Ishikawa (cell line): ENCODE measurements at regions not wholly inside any gene's neighbourhood (a gene's known extent, or its start where the extent isn't known, plus 50 kb on each side); places are given as distances from the start of the nearest gene placed in this dataset.

Experiments
- CEBPB ChIP-seq: IDR thresholded peaks from 2 replicates; pipeline ENCODE4 v1.6.1; 2012
- EP300 ChIP-seq: IDR thresholded peaks from 2 replicates; pipeline ENCODE4 v1.6.1; 2012; ENCODE audit warnings: borderline replicate concordance
- FOXM1 ChIP-seq: IDR thresholded peaks from 2 replicates; pipeline ENCODE4 v1.6.1; 2012; ENCODE audit warnings: low read depth, borderline replicate concordance
- NFIC ChIP-seq: IDR thresholded peaks from 2 replicates; pipeline ENCODE4 v1.6.1; 2012
- RAD21 ChIP-seq: IDR thresholded peaks from 2 replicates; pipeline ENCODE4 v1.6.1; 2012; ENCODE audit warnings: low read depth
- YY1 ChIP-seq: IDR thresholded peaks from 2 replicates; pipeline ENCODE4 v1.6.1; 2012; ENCODE audit warnings: low read depth
- TF ChIP-seq, protein P1 (sequence below): IDR thresholded peaks from 2 replicates; pipeline ENCODE4 v1.6.1; 2012

DNA sequence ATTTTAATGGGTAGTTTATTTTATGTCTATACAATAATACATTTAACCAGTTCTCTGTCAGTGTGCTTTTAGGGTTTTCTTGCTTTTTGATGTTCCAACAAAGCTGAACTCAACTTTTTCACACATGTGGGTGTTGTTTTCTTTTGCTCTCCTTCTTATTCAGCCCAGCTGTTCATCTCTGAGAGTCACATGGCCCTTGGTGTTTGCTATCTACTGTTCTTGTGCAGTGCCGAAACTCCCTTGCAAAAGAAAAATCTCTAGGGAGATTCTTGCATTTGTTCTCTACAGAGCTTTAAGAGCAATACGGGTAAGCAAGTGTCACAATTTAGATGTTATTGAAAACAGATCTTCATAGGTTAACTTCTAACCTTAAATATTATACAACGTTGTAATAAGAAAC lies 281.1 kb upstream of the CXADR start:
- TF ChIP-seq, protein P1, sequence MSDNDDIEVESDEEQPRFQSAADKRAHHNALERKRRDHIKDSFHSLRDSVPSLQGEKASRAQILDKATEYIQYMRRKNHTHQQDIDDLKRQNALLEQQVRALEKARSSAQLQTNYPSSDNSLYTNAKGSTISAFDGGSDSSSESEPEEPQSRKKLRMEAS, result no peak
- TF ChIP-seq YY1 (no peak), EP300 (no peak), RAD21 (no peak), FOXM1 (no peak), CEBPB (no peak), NFIC (no peak)
